KG1 (cell line): ENCODE measurements at regions not wholly inside any gene's neighbourhood (a gene's known extent, or its start where the extent isn't known, plus 50 kb on each side); places are given as distances from the start of the nearest gene placed in this dataset.
"Not testable (repeated sequence)": the region's sequence is repeated elsewhere in the genome, so short reads cannot be mapped to it uniquely, and the experiment has no call there.

Source experiments
- DNase-seq: peaks from one replicate; lab custom pipeline; 2025; lab: John Stamatoyannopoulos, UW

- DNase-seq = no peak
Measured at GRCh38 chr17:53335443-53335842, 487.3 kb upstream of the KIF2B start.

GRCh38 chr17:53330756-53331155, 492.0 kb upstream of the KIF2B start:
- DNase-seq = no peak

- DNase-seq = no peak
Measured at GRCh38 chr17:53321651-53322050, 501.1 kb upstream of the KIF2B start.

GRCh38 chr17:53319947-53320346, 502.8 kb upstream of the KIF2B start:
- DNase-seq = no peak

GRCh38 chr17:53316988-53317387, 505.7 kb upstream of the KIF2B start:
- no peak for DNase-seq

GRCh38 chr17:53316073-53316472, 506.7 kb upstream of the KIF2B start:
- no peak for DNase-seq

GRCh38 chr17:53314521-53314920, 508.2 kb upstream of the KIF2B start:
- no peak for DNase-seq

GRCh38 chr17:53313746-53314145, 509.0 kb upstream of the KIF2B start:
- DNase-seq = no peak

GRCh38 chr17:53278466-53278865, 544.3 kb upstream of the KIF2B start:
- DNase-seq = no peak

GRCh38 chr17:53273126-53273525, 549.6 kb upstream of the KIF2B start:
- DNase-seq = no peak

- DNase-seq = no peak
Measured at GRCh38 chr17:53270936-53271335, 551.8 kb upstream of the KIF2B start.

GRCh38 chr17:53264730-53265129, 558.0 kb upstream of the KIF2B start:
- DNase-seq = no peak

- DNase-seq = no peak
Measured at GRCh38 chr17:53253956-53254597, 568.6 kb upstream of the KIF2B start.

- DNase-seq = no peak
Measured at GRCh38 chr17:53249036-53249435, 573.7 kb upstream of the KIF2B start.

- no peak for DNase-seq
Measured at GRCh38 chr17:53234138-53234537, 588.6 kb upstream of the KIF2B start.

- no peak for DNase-seq
Measured at GRCh38 chr17:53227514-53227913, 595.2 kb upstream of the KIF2B start.

- no peak for DNase-seq
Measured at GRCh38 chr17:53227111-53227510, 595.6 kb upstream of the KIF2B start.

- no peak for DNase-seq
Measured at GRCh38 chr17:53219821-53220220, 602.9 kb upstream of the KIF2B start.

GRCh38 chr17:53218723-53219122, 604.0 kb upstream of the KIF2B start:
- no peak for DNase-seq

GRCh38 chr17:53217311-53217710, 605.4 kb upstream of the KIF2B start:
- DNase-seq = no peak

- not testable (repeated sequence) for DNase-seq
Measured at GRCh38 chr17:53208935-53209334, 613.8 kb upstream of the KIF2B start.

- DNase-seq = no peak
Measured at GRCh38 chr17:53193044-53193443, 629.7 kb upstream of the KIF2B start.

- no peak for DNase-seq
Measured at GRCh38 chr17:53191878-53192277, 630.8 kb upstream of the KIF2B start.

GRCh38 chr17:53186001-53186400, 636.7 kb upstream of the KIF2B start:
- DNase-seq = no peak

- no peak for DNase-seq
Measured at GRCh38 chr17:53176629-53177028, 646.1 kb upstream of the KIF2B start.
